Neural crest cell (in vitro differentiated cells): ENCODE measurements at regions not wholly inside any gene's neighbourhood (a gene's known extent, or its start where the extent isn't known, plus 50 kb on each side); places are given as distances from the start of the nearest gene placed in this dataset.

Experiments used
- DNase-seq: peaks from one replicate; pipeline ENCODE4 v3.0.0; 2021; ENCODE audit warnings: low read depth, mixed read lengths, low spot score
- H3K27ac Mint-ChIP-seq: one replicate; pipeline ENCODE4 v1.8.0; 2021; ENCODE audit warnings: mild to moderate bottlenecking, mixed read lengths; ENCODE audit not compliant: unreplicated experiment
- H3K27me3 Mint-ChIP-seq: 2 replicates; pipeline ENCODE4 v1.8.0; 2021; ENCODE audit warnings: low read depth, mild to moderate bottlenecking, mixed read lengths
- H3K36me3 Mint-ChIP-seq: 2 replicates; pipeline ENCODE4 v1.8.0; 2021; ENCODE audit warnings: low read depth, mild to moderate bottlenecking, mixed read lengths
- H3K4me1 Mint-ChIP-seq: 2 replicates; pipeline ENCODE4 v1.8.0; 2021; ENCODE audit warnings: mixed read lengths
- H3K4me3 Mint-ChIP-seq: one replicate; pipeline ENCODE4 v1.8.0; 2021; ENCODE audit warnings: mild to moderate bottlenecking, mixed read lengths
- H3K9me3 Mint-ChIP-seq: 2 replicates; pipeline ENCODE4 v1.8.0; 2021; ENCODE audit warnings: mixed read lengths
- TF ChIP-seq, protein P1 (sequence below): fragments of 200-600 bp; sonication (generic); conservative IDR thresholded peaks from 2 replicates; pipeline ENCODE4 v1.5.0; 2021; ENCODE audit warnings: antibody characterized with exemption, mild to moderate bottlenecking

DNA sequence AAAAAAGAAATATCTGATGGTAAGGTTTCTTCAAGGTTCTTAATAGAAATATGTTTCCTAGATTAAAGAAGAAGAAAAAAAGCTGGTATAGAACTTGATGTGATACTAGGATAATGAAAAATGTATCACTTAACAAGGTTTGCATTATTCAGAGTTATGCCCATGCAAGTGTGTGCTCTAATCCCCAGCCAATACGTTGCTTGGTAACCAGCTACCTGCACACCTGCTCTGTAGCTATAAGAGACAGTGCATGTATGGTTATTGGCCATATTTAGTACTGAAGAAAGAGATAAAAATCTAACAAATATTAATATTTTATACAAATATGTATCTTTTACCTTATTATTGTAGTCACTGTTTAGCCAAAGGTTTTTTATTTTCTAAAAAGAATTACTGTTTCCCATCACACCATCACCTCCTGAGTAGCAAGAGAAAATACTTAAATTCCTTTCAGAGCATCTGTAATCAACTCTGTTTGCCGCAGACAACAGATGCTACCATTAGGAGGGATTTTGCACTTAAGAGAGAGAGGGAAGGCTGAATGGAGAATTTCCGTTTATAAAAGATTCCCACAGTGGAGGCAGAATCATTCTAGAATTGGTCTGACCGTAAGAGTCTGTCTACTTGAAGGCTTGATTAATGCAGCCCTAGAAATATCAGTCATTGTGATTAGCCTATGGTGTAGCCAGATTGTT lies 115.6 kb downstream of the NEDD1 start:
- DNase-seq, result no peak
- H3K4me1 Mint-ChIP-seq, result peaks cover 4% of the 10 kb centered on the region
- TF ChIP-seq, protein P1, sequence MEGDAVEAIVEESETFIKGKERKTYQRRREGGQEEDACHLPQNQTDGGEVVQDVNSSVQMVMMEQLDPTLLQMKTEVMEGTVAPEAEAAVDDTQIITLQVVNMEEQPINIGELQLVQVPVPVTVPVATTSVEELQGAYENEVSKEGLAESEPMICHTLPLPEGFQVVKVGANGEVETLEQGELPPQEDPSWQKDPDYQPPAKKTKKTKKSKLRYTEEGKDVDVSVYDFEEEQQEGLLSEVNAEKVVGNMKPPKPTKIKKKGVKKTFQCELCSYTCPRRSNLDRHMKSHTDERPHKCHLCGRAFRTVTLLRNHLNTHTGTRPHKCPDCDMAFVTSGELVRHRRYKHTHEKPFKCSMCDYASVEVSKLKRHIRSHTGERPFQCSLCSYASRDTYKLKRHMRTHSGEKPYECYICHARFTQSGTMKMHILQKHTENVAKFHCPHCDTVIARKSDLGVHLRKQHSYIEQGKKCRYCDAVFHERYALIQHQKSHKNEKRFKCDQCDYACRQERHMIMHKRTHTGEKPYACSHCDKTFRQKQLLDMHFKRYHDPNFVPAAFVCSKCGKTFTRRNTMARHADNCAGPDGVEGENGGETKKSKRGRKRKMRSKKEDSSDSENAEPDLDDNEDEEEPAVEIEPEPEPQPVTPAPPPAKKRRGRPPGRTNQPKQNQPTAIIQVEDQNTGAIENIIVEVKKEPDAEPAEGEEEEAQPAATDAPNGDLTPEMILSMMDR, result no peak
- H3K27me3 Mint-ChIP-seq, result no peaks in the 10 kb centered on the region
- H3K9me3 Mint-ChIP-seq, result no peaks in the 10 kb centered on the region
- H3K27ac Mint-ChIP-seq, result no peak overlapping the region
- no peak overlapping the region for H3K4me3 Mint-ChIP-seq
- no peaks in the 10 kb centered on the region for H3K36me3 Mint-ChIP-seq

DNA sequence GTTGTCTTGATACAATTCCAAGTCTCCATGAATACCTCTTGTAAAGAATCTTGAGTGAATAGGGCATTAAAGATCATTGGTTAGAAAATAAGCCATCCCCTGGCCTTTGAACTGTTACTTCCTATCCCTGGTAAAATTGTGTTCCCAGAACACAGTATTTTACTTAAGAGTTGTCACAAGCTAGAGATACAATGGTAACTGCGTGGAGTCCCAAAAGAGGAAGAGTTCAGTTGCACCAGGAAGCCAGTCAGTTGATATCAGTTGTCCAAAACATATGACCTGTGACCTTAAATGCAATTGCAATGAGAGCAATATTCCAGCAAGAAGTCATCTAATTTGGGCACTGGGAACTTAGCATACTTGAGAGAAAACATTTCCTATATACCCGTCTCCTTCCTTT lies 117.3 kb downstream of the NEDD1 start:
- no peaks in the 10 kb centered on the region for H3K9me3 Mint-ChIP-seq
- no peak for DNase-seq
- peaks cover 4% of the 10 kb centered on the region for H3K4me1 Mint-ChIP-seq
- no peak overlapping the region for H3K4me3 Mint-ChIP-seq
- no peaks in the 10 kb centered on the region for H3K27me3 Mint-ChIP-seq
- H3K27ac Mint-ChIP-seq, result no peak overlapping the region
- H3K36me3 Mint-ChIP-seq, result no peaks in the 10 kb centered on the region
- TF ChIP-seq, protein P1, result no peak

DNA sequence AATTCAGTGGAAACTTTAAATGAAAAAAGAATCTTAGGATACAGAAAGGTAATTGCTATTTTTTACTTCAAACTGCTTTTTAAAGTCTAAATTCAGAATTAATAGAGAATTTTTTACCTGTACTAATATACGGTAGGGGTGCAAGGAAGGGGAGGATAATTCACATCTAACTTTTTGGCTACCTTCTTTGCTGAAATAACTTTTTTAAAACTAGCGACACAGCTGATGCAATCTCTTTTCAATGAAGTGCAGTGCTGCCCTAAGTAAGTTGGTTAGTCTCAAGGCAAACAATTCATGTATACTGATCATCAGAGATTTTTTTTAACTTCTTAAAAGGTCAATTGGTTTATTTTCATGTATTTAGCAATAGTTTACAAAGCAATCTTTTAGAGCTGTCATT lies 119.8 kb downstream of the NEDD1 start:
- H3K4me3 Mint-ChIP-seq, result no peak overlapping the region

DNA sequence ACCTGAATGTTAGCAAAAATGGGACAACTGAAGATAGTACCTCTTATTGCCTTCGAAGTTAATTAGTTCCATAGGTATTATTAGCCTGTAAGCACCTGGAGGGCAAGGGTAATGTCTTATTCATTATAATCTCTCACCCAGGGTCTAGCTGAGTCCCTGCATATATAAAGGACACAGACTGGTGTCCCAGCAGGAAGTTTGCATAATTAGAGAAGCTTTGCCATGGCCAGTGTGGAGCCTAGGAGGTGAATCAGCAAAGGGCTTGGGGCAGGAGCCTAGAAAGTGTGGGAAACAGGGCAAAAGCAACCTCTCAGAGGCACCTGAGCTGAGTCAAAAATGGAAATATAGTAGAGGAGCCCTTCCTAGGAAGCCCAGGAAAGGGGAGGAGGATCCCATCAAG lies 120.4 kb downstream of the NEDD1 start:
- Mint-ChIP-seq H3K27me3 (no peaks in the 10 kb centered on the region), H3K4me1 (peaks cover 9% of the 10 kb centered on the region), H3K4me3 (no peak overlapping the region), H3K27ac (no peak overlapping the region), H3K9me3 (no peaks in the 10 kb centered on the region), H3K36me3 (no peaks in the 10 kb centered on the region)
- TF ChIP-seq, protein P1, result no peak
- DNase-seq, result no peak

More for the DNA sequence above, 119.8 kb downstream of the NEDD1 start:
- TF ChIP-seq, protein P1, result no peak
- H3K27me3 Mint-ChIP-seq, result no peaks in the 10 kb centered on the region
- H3K9me3 Mint-ChIP-seq, result no peaks in the 10 kb centered on the region
- H3K36me3 Mint-ChIP-seq, result no peaks in the 10 kb centered on the region
- peaks cover 4% of the 10 kb centered on the region for H3K4me1 Mint-ChIP-seq
- no peak overlapping the region for H3K27ac Mint-ChIP-seq
- DNase-seq, result no peak

DNA sequence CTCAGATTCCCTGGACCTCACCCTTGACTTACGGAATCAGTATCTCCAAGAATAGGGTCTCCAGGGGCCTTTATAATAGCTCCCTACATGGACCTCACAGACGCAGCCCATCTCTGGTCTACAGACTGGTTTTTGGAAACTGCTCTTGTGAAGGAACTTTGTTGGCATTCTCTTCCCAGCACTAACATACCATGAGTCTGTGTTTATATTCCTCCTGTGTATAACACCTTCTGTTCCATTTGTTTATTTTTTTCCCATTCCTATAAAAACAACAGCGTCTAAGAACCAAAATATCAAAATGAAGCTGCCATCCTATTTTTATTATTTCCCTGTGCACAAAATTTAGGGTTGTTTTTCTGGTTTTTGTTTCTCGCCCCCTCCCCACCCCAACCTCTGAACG lies 131.1 kb downstream of the NEDD1 start:
- Mint-ChIP-seq H3K4me3 (no peak overlapping the region), H3K36me3 (peaks cover 2% of the 10 kb centered on the region), H3K9me3 (peaks cover 3% of the 10 kb centered on the region), H3K27ac (no peak overlapping the region), H3K27me3 (no peaks in the 10 kb centered on the region), H3K4me1 (peaks cover 16% of the 10 kb centered on the region)
- TF ChIP-seq, protein P1, result no peak
- DNase-seq, result no peak
